ENCODE measurements at regions not wholly inside any gene's neighbourhood (a gene's known extent, or its start where the extent isn't known, plus 50 kb on each side); places are given as distances from the start of the nearest gene placed in this dataset.

DNA sequence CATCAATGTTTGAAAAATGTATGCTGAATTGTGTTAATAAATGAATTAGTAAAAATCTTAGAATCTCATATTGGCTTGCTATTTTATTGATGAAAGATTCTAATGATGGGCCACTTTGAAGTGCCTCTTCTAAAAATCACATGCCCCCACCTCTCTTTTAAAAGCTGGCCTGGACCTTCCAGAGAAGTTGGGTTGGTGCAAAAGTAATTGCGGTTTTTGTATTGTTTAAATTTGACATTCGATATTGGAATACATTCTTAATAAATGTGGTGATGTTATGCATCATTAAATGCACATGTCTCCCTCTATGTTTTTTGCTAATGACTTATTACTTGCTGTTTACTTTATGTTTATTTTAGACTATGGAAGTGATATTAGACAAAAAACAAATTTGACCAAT lies 314.6 kb upstream of the C16orf82 start:
- TF ChIP-seq, protein P1, sequence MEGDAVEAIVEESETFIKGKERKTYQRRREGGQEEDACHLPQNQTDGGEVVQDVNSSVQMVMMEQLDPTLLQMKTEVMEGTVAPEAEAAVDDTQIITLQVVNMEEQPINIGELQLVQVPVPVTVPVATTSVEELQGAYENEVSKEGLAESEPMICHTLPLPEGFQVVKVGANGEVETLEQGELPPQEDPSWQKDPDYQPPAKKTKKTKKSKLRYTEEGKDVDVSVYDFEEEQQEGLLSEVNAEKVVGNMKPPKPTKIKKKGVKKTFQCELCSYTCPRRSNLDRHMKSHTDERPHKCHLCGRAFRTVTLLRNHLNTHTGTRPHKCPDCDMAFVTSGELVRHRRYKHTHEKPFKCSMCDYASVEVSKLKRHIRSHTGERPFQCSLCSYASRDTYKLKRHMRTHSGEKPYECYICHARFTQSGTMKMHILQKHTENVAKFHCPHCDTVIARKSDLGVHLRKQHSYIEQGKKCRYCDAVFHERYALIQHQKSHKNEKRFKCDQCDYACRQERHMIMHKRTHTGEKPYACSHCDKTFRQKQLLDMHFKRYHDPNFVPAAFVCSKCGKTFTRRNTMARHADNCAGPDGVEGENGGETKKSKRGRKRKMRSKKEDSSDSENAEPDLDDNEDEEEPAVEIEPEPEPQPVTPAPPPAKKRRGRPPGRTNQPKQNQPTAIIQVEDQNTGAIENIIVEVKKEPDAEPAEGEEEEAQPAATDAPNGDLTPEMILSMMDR (IDR thresholded peaks at IDR 0.05; ENCODE audit: extremely low read depth, missing control alignments): no peak
- no peak for DNase-seq (ENCODE audit: low spot score)

DNA sequence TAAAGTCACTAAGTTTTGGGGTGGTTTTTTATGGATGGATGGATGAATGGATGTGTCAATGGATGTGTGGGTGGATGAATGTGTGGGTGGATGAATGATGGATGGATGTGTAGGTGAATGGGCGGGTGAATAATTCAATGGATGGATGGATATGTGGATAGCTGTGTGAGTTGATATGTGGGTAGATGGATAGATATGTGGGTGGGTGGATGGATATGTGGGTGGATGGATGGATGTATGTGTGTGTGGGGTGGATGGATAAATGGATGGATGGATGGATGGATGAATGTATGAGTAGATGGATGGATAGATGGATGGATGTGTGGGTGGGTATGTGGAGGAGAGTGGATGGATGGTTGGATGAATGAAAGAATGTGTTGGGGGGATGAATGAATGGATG lies 310.1 kb upstream of the C16orf82 start:
- no peak for DNase-seq (ENCODE audit: low spot score)

GRCh38 chr16:26762594-26762993 lies 304.1 kb upstream of the C16orf82 start:
- no peak for DNase-seq (ENCODE audit: low spot score)
- TF ChIP-seq, protein P1 (IDR thresholded peaks at IDR 0.05; ENCODE audit: extremely low read depth, missing control alignments): no peak

More for the DNA sequence above, 310.1 kb upstream of the C16orf82 start:
- TF ChIP-seq, protein P1 (IDR thresholded peaks at IDR 0.05; ENCODE audit: extremely low read depth, missing control alignments): no peak

GRCh38 chr16:26765087-26765486 lies 301.6 kb upstream of the C16orf82 start:
- DNase-seq (ENCODE audit: low spot score): no peak
- TF ChIP-seq, protein P1 (IDR thresholded peaks at IDR 0.05; ENCODE audit: extremely low read depth, missing control alignments): no peak

- TF ChIP-seq, protein P1 (IDR thresholded peaks at IDR 0.05; ENCODE audit: extremely low read depth, missing control alignments): no peak
- no peak for DNase-seq (ENCODE audit: low spot score)
Observed at GRCh38 chr16:26768385-26769010, 298.2 kb upstream of the C16orf82 start.

GRCh38 chr16:26770547-26770946 lies 296.2 kb upstream of the C16orf82 start:
- no peak for DNase-seq (ENCODE audit: low spot score)
- TF ChIP-seq, protein P1 (IDR thresholded peaks at IDR 0.05; ENCODE audit: extremely low read depth, missing control alignments): no peak

GRCh38 chr16:26772503-26772902 lies 294.2 kb upstream of the C16orf82 start:
- DNase-seq (ENCODE audit: low spot score): no peak
- TF ChIP-seq, protein P1 (IDR thresholded peaks at IDR 0.05; ENCODE audit: extremely low read depth, missing control alignments): no peak

Data from GM20000 (cell line).